Hematopoietic multipotent progenitor cell treated with erythropoietin and hydrocortisone succinate and interleukin-3 and kit ligand, for 8 days (in vitro differentiated cells): ENCODE measurements at regions not wholly inside any gene's neighbourhood (a gene's known extent, or its start where the extent isn't known, plus 50 kb on each side); places are given as distances from the start of the nearest gene placed in this dataset.

Experiments used
- DNase-seq: peaks from one replicate; pipeline ENCODE4 v3.0.0-alpha.2; 2015

- peak; percentile 41 for DNase-seq
Observed at GRCh38 chr3:154758109-154758868, 321.8 kb upstream of the MME start.

- no peak for DNase-seq
Observed at GRCh38 chr3:154753101-154753500, 323.1 kb upstream of the GPR149 start.

- DNase-seq = no peak
Observed at GRCh38 chr3:154749514-154749913, 319.5 kb upstream of the GPR149 start.

GRCh38 chr3:154745929-154746328, 315.9 kb upstream of the GPR149 start:
- DNase-seq = no peak

GRCh38 chr3:154745122-154745521, 315.1 kb upstream of the GPR149 start:
- DNase-seq = no peak

- DNase-seq = no peak
Observed at GRCh38 chr3:154743418-154743817, 313.4 kb upstream of the GPR149 start.

GRCh38 chr3:154734468-154734867, 304.5 kb upstream of the GPR149 start:
- no peak for DNase-seq

- DNase-seq = no peak
Observed at GRCh38 chr3:154730186-154730585, 300.2 kb upstream of the GPR149 start.

- no peak for DNase-seq
Observed at GRCh38 chr3:154729741-154730140, 299.8 kb upstream of the GPR149 start.

- no peak for DNase-seq
Observed at GRCh38 chr3:154728285-154728684, 298.3 kb upstream of the GPR149 start.

GRCh38 chr3:154720921-154721320, 290.9 kb upstream of the GPR149 start:
- DNase-seq = no peak

GRCh38 chr3:154718053-154718452, 288.1 kb upstream of the GPR149 start:
- no peak for DNase-seq

- no peak for DNase-seq
Observed at GRCh38 chr3:154716170-154716569, 286.2 kb upstream of the GPR149 start.

GRCh38 chr3:154708554-154708953, 278.6 kb upstream of the GPR149 start:
- DNase-seq = no peak

GRCh38 chr3:154701055-154701454, 271.1 kb upstream of the GPR149 start:
- DNase-seq = no peak

GRCh38 chr3:154690413-154690812, 260.4 kb upstream of the GPR149 start:
- no peak for DNase-seq

GRCh38 chr3:154684440-154684839, 254.4 kb upstream of the GPR149 start:
- DNase-seq = no peak

- DNase-seq = peak; percentile 30
Observed at GRCh38 chr3:154684021-154684420, 254.0 kb upstream of the GPR149 start.

GRCh38 chr3:154678041-154678654, 248.2 kb upstream of the GPR149 start:
- DNase-seq = no peak

GRCh38 chr3:154668835-154669234, 238.8 kb upstream of the GPR149 start:
- no peak for DNase-seq

GRCh38 chr3:154668187-154668586, 238.2 kb upstream of the GPR149 start:
- no peak for DNase-seq

- no peak for DNase-seq
Observed at GRCh38 chr3:154666542-154666941, 236.6 kb upstream of the GPR149 start.

- DNase-seq = no peak
Observed at GRCh38 chr3:154664714-154665113, 234.7 kb upstream of the GPR149 start.

- no peak for DNase-seq
Observed at GRCh38 chr3:154662851-154663250, 232.9 kb upstream of the GPR149 start.

GRCh38 chr3:154660811-154661210, 230.8 kb upstream of the GPR149 start:
- DNase-seq = no peak
